Liver (tissue), 8 donors: ENCODE measurements at regions not wholly inside any gene's neighbourhood (a gene's known extent, or its start where the extent isn't known, plus 50 kb on each side); places are given as distances from the start of the nearest gene placed in this dataset.

ENCODE experiments used
- DNase-seq: peaks from one replicate; pipeline ENCODE4 v3.0.0-alpha.2; 2017; ENCODE audit warnings: low spot score
- H3K27ac ChIP-seq, 2 donors: one replicate each; pipeline ENCODE4 v1.7.0; 2013; ENCODE audit warnings: inconsistent platforms in 2 of 2, low read length in 2 of 2, control low read depth in 1 of 2, low read depth in 1 of 2, mild to moderate bottlenecking in 1 of 2
- H3K27me3 ChIP-seq, 4 donors: one replicate each; pipeline versions ENCODE4 v1.6.1 to v1.7.0; 2013; ENCODE audit warnings: low read length in 3 of 4, inconsistent platforms in 1 of 4, mild to moderate bottlenecking in 1 of 4, moderate library complexity in 1 of 4; ENCODE audit not compliant: control insufficient read depth in 4 of 4, insufficient read depth in 4 of 4
- H3K36me3 ChIP-seq, 4 donors: one replicate each; pipeline versions ENCODE4 v1.6.1 to v1.7.0; 2013; ENCODE audit warnings: low read length in 3 of 4, mild to moderate bottlenecking in 3 of 4, low read depth in 1 of 4, moderate library complexity in 1 of 4; ENCODE audit not compliant: control insufficient read depth in 4 of 4, insufficient read depth in 3 of 4
- H3K4me1 ChIP-seq, 4 donors: one replicate each; pipeline versions ENCODE4 v1.6.1 to v1.7.0; 2013; ENCODE audit warnings: low read length in 3 of 4, mild to moderate bottlenecking in 3 of 4, moderate library complexity in 1 of 4; ENCODE audit not compliant: control insufficient read depth in 4 of 4, insufficient read depth in 4 of 4
- H3K4me3 ChIP-seq, 3 donors: one replicate each; pipeline versions ENCODE4 v1.6.1 to v1.7.0; 2013; ENCODE audit warnings: low read length in 3 of 3, control low read depth in 1 of 3, low read depth in 1 of 3, mild to moderate bottlenecking in 1 of 3
- H3K9ac ChIP-seq, 2 donors: one replicate each; pipeline ENCODE4 v1.7.0; 2013; ENCODE audit warnings: low read length in 2 of 2, mild to moderate bottlenecking in 2 of 2, moderate library complexity in 2 of 2, control low read depth in 1 of 2, low read depth in 1 of 2
- H3K9me3 ChIP-seq, 4 donors: one replicate each; pipeline versions ENCODE4 v1.6.1 to v1.7.0; 2013; ENCODE audit warnings: low read length in 3 of 4; ENCODE audit not compliant: control insufficient read depth in 4 of 4
- EGR1 ChIP-seq, 2 donors: IDR thresholded peaks; 2 replicates each; pipeline ENCODE4 v1.6.1; 2016 to 2018; ENCODE audit warnings: antibody characterized with exemption in 2 of 2, low read depth in 2 of 2
- FOXA1 ChIP-seq: IDR thresholded peaks from 2 replicates; pipeline ENCODE4 v1.6.1; 2016; ENCODE audit warnings: antibody characterized with exemption
- FOXA2 ChIP-seq: IDR thresholded peaks from 2 replicates; pipeline ENCODE4 v1.6.1; 2016; ENCODE audit warnings: antibody characterized with exemption
- GABPA ChIP-seq, 2 donors: IDR thresholded peaks in 1 of 2; conservative IDR thresholded peaks in 1 of 2; 2 replicates each; pipeline ENCODE4 v1.6.1; 2016; ENCODE audit warnings: antibody characterized with exemption in 2 of 2, mild to moderate bottlenecking in 1 of 2, moderate library complexity in 1 of 2
- HNF4A ChIP-seq, 2 donors: conservative IDR thresholded peaks; 2 replicates each; pipeline ENCODE4 v1.6.1; 2016; ENCODE audit warnings: antibody characterized with exemption in 2 of 2, mild to moderate bottlenecking in 2 of 2
- HNF4G ChIP-seq: IDR thresholded peaks from 2 replicates; pipeline ENCODE4 v1.6.1; 2016; ENCODE audit warnings: antibody characterized with exemption
- JUND ChIP-seq, 2 donors: IDR thresholded peaks; 2 replicates each; pipeline ENCODE4 v1.6.1; 2016; ENCODE audit warnings: antibody characterized with exemption in 2 of 2
- NR2F2 ChIP-seq: IDR thresholded peaks from 2 replicates; pipeline ENCODE4 v1.6.1; 2016; ENCODE audit warnings: antibody characterized with exemption
- RAD21 ChIP-seq, 2 donors: IDR thresholded peaks; 2 replicates each; pipeline ENCODE4 v1.6.1; 2016; ENCODE audit warnings: antibody characterized with exemption in 2 of 2, mild to moderate bottlenecking in 2 of 2
- RXRA ChIP-seq, 2 donors: IDR thresholded peaks; 2 replicates each; pipeline ENCODE4 v1.6.1; 2017 to 2018; ENCODE audit warnings: antibody characterized with exemption in 2 of 2, mild to moderate bottlenecking in 1 of 2
- SP1 ChIP-seq: IDR thresholded peaks from 2 replicates; pipeline ENCODE4 v1.6.1; 2018; ENCODE audit warnings: antibody characterized with exemption, mild to moderate bottlenecking
- WGBS: extraction: QIAGEN DNeasy Blood & Tissue Kit; methylation state at CpG from one replicate; pipeline ENCODE4 v1.1.7; 2013; 5-methylcytosine and 5-hydroxymethylcytosine counted together
- TF ChIP-seq, protein P1 (sequence below): IDR thresholded peaks from 2 replicates; pipeline ENCODE4 v1.6.1; 2016; ENCODE audit warnings: antibody characterized with exemption
- TF ChIP-seq, protein P2 (sequence below): IDR thresholded peaks from 2 replicates; pipeline ENCODE4 v1.6.1; 2016; ENCODE audit warnings: antibody characterized with exemption
- TF ChIP-seq, protein P3 (sequence below): fragments of 150-350 bp; IDR thresholded peaks from 2 replicates; pipeline ENCODE4 v1.5.1; 2017; ENCODE audit warnings: improper control_type of control experiment, low read depth, low read length; ENCODE audit not compliant: missing input control
- TF ChIP-seq, protein P4 (sequence below): IDR thresholded peaks from 2 replicates; pipeline ENCODE4 v1.6.1; 2016; ENCODE audit warnings: antibody characterized with exemption
- donor health status: healthy.
- donor health status: healthy.
- donor health status: healthy.
- donor health status: healthy.
- donor health status: healthy.

DNA sequence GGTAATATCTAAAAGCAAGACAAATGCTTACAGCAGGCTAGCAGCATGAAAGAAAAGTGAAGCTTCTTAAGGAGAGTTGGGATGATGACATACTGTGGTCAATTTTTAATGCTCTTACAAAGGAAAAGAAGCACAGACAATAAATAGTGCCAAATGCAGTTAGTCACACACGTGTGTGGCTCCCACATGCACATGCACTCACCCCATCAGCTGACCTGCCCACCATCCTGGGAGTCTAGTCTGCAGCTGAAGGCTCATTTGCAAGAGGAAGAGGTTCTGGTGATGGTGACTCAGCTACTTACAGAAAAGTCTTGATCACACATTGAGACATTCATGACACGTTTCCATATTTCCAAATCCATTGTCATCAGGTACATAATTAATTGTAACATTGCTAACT lies 129.3 kb downstream of the MRPL36 start:
- H3K36me3 ChIP-seq = no peaks in the 10 kb centered on the region
- H3K27ac ChIP-seq = no peak overlapping the region
- 41% methylated on average over 2 of the region's 2 CpGs for WGBS
- no peak for DNase-seq
- H3K27me3 ChIP-seq = peaks cover 3 to 13% (median 7%) of the 10 kb centered on the region in 4 donors
- H3K4me1 ChIP-seq = peaks cover 0 to 4% (median under 1%) of the 10 kb centered on the region in 4 donors
- H3K4me3 ChIP-seq = no peak overlapping the region
- no peak for TF ChIP-seq RAD21 (IDR thresholded peaks at IDR 0.05)
- TF ChIP-seq FOXA1 = no peak
- no peak for TF ChIP-seq HNF4G
- no peak for TF ChIP-seq HNF4A (conservative IDR thresholded peaks at IDR 0.05)
- TF ChIP-seq, protein P1, sequence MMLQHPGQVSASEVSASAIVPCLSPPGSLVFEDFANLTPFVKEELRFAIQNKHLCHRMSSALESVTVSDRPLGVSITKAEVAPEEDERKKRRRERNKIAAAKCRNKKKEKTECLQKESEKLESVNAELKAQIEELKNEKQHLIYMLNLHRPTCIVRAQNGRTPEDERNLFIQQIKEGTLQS = no peak
- TF ChIP-seq, protein P2, sequence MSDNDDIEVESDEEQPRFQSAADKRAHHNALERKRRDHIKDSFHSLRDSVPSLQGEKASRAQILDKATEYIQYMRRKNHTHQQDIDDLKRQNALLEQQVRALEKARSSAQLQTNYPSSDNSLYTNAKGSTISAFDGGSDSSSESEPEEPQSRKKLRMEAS = no peak
- TF ChIP-seq JUND (IDR thresholded peaks at IDR 0.05) = no peak
- TF ChIP-seq RXRA (IDR thresholded peaks at IDR 0.05) = no peak
- no peak for TF ChIP-seq EGR1 (IDR thresholded peaks at IDR 0.05; ENCODE audit: low read depth in 2 of 2)
- TF ChIP-seq, protein P3, sequence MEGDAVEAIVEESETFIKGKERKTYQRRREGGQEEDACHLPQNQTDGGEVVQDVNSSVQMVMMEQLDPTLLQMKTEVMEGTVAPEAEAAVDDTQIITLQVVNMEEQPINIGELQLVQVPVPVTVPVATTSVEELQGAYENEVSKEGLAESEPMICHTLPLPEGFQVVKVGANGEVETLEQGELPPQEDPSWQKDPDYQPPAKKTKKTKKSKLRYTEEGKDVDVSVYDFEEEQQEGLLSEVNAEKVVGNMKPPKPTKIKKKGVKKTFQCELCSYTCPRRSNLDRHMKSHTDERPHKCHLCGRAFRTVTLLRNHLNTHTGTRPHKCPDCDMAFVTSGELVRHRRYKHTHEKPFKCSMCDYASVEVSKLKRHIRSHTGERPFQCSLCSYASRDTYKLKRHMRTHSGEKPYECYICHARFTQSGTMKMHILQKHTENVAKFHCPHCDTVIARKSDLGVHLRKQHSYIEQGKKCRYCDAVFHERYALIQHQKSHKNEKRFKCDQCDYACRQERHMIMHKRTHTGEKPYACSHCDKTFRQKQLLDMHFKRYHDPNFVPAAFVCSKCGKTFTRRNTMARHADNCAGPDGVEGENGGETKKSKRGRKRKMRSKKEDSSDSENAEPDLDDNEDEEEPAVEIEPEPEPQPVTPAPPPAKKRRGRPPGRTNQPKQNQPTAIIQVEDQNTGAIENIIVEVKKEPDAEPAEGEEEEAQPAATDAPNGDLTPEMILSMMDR = no peak
- no peak for TF ChIP-seq SP1
- TF ChIP-seq NR2F2 = no peak
- no peak for TF ChIP-seq GABPA (IDR thresholded peaks at IDR 0.05 in 1 of 2, conservative IDR thresholded peaks at IDR 0.05 in 1 of 2)
- TF ChIP-seq FOXA2 = no peak
- H3K9me3 ChIP-seq = no peaks in the 10 kb centered on the region
- H3K9ac ChIP-seq = no peak overlapping the region

DNA sequence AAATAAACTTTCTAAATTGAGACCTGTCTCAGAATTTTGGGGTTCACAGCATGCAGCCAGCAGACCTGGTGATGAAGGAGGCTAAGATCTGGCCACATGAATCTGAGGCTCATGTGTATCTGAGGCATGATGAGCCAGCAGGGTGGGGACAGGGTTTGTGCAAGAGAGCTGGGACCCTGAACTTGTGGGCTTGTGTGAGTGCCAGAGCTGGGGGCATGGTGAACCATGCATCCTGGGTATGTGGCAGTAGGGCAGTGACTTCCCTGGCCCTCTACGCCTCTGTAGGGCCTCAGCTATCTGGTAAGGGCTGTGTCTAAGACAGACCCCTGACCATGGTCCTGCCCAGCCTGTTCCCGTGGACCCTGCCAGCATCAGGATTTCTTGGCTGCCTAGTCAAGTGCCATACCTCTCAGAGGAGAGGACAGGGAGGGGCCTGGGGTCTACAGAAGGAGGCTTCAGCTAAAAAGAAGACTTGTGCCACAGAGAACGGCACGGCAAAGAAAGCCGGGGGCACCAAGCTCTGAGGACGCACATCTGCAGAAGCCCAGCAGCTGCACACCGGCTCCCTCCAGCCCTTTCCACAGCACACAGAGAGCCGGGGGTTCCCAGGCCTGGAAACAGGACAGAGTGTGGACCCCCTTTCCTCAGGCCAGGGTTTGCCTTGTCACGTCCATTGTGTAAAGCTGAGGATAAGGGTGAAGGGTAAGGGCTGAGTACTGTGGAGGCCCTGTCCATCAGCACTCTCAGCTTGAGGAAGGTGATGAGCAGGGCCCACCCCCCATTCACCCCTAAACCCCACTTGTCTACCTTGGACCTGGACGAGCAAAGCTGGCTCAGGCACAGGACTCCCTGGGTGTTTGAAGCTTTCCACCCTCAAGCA lies 130.1 kb downstream of the MRPL36 start:
- Histone ChIP-seq H3K27me3 (peaks cover 3 to 13% (median 8%) of the 10 kb centered on the region in 4 donors), H3K9me3 (no peaks in the 10 kb centered on the region), H3K9ac (no peak overlapping the region), H3K27ac (no peak overlapping the region), H3K4me1 (peaks cover 0 to 4% (median under 1%) of the 10 kb centered on the region in 4 donors), H3K36me3 (no peaks in the 10 kb centered on the region), H3K4me3 (no peak overlapping the region)
- WGBS = 82% methylated on average over 10 of the region's 10 CpGs
- TF ChIP-seq RXRA (IDR thresholded peaks at IDR 0.05) (no peak), FOXA1 (no peak), RAD21 (IDR thresholded peaks at IDR 0.05) (no peak)
- TF ChIP-seq, protein P4, sequence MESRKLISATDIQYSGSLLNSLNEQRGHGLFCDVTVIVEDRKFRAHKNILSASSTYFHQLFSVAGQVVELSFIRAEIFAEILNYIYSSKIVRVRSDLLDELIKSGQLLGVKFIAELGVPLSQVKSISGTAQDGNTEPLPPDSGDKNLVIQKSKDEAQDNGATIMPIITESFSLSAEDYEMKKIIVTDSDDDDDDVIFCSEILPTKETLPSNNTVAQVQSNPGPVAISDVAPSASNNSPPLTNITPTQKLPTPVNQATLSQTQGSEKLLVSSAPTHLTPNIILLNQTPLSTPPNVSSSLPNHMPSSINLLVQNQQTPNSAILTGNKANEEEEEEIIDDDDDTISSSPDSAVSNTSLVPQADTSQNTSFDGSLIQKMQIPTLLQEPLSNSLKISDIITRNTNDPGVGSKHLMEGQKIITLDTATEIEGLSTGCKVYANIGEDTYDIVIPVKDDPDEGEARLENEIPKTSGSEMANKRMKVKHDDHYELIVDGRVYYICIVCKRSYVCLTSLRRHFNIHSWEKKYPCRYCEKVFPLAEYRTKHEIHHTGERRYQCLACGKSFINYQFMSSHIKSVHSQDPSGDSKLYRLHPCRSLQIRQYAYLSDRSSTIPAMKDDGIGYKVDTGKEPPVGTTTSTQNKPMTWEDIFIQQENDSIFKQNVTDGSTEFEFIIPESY = no peak
- TF ChIP-seq, protein P1 = no peak
- no peak for DNase-seq
